ENCODE measurements at regions not wholly inside any gene's neighbourhood (a gene's known extent, or its start where the extent isn't known, plus 50 kb on each side); places are given as distances from the start of the nearest gene placed in this dataset.

GRCh38 chr18:24825397-24825796 lies 365.0 kb downstream of the HRH4 start:
- Histone ChIP-seq H3K4me2 (replicated peaks; ENCODE audit: extremely low read depth, low read length, poor library complexity, severe bottlenecking) (no peak overlapping the region), H3K9ac (ENCODE audit: insufficient read depth, low read length, poor library complexity, severe bottlenecking) (no peak overlapping the region), H3K27me3 (ENCODE audit: control insufficient read depth in 2 of 2, insufficient read depth in 2 of 2, low read length in 2 of 2) (peaks cover 0 to 2% of the 10 kb centered on the region in 2 donors), H4K20me1 (ENCODE audit: insufficient read depth, low read length) (no peaks in the 10 kb centered on the region), H3K27ac (ENCODE audit: low read depth in 1 of 2, low read length in 2 of 2) (no peak overlapping the region), H2AFZ (ENCODE audit: insufficient read depth, low read depth, low read length, poor library complexity, severe bottlenecking) (no peak overlapping the region), H3K36me3 (replicated peaks in 1 of 2; ENCODE audit: control insufficient read depth in 1 of 2, insufficient read depth in 2 of 2, low read length in 2 of 2) (no peaks in the 10 kb centered on the region), H3K79me2 (ENCODE audit: insufficient read depth, low read length) (no peaks in the 10 kb centered on the region), H3K4me1 (ENCODE audit: control insufficient read depth in 1 of 2, insufficient read depth in 2 of 2, low read length in 2 of 2) (no peaks in the 10 kb centered on the region), H3K9me3 (replicated peaks in 1 of 2; ENCODE audit: control insufficient read depth in 1 of 2, insufficient read depth in 1 of 2, low read length in 2 of 2) (no peaks in the 10 kb centered on the region), H3K4me3 (replicated peaks in 1 of 3; ENCODE audit: low read depth in 2 of 3, low read length in 3 of 3) (no peak overlapping the region)
- no peak overlapping the region for H3K27ac Mint-ChIP-seq
- intact Hi-C loops (cut with micrococcal nuclease) = no loop called here
- H3K36me3 Mint-ChIP-seq = no peaks in the 10 kb centered on the region
- no peak overlapping the region for H3K4me3 Mint-ChIP-seq
- H3K27me3 Mint-ChIP-seq (ENCODE audit: low read depth in 3 of 3) = peaks cover 2 to 4% (median 2%) of the 10 kb centered on the region in 3 donors
- no CpG with 5 or more reads among the region's 1 CpG for WGBS (ENCODE audit: insufficient coverage)
- TF ChIP-seq CTCF (IDR thresholded peaks at IDR 0.05) = no peak
- peaks cover 0 to 7% (median 1%) of the 10 kb centered on the region in 7 donors for H3K9me3 Mint-ChIP-seq
- DNase-seq = no peak
- H3K4me1 Mint-ChIP-seq = no peaks in the 10 kb centered on the region

GRCh38 chr18:24826605-24827004 lies 366.2 kb downstream of the HRH4 start:
- Histone ChIP-seq H3K27me3 (ENCODE audit: control insufficient read depth in 2 of 2, insufficient read depth in 2 of 2, low read length in 2 of 2) (peaks cover 0 to 2% of the 10 kb centered on the region in 2 donors), H3K9me3 (replicated peaks in 1 of 2; ENCODE audit: control insufficient read depth in 1 of 2, insufficient read depth in 1 of 2, low read length in 2 of 2) (no peaks in the 10 kb centered on the region), H3K36me3 (replicated peaks in 1 of 2; ENCODE audit: control insufficient read depth in 1 of 2, insufficient read depth in 2 of 2, low read length in 2 of 2) (no peaks in the 10 kb centered on the region), H3K79me2 (ENCODE audit: insufficient read depth, low read length) (no peaks in the 10 kb centered on the region), H3K4me1 (ENCODE audit: control insufficient read depth in 1 of 2, insufficient read depth in 2 of 2, low read length in 2 of 2) (no peaks in the 10 kb centered on the region), H3K4me3 (replicated peaks in 1 of 3; ENCODE audit: low read depth in 2 of 3, low read length in 3 of 3) (no peak overlapping the region), H3K27ac (ENCODE audit: low read depth in 1 of 2, low read length in 2 of 2) (no peak overlapping the region), H3K9ac (ENCODE audit: insufficient read depth, low read length, poor library complexity, severe bottlenecking) (no peak overlapping the region), H2AFZ (ENCODE audit: insufficient read depth, low read depth, low read length, poor library complexity, severe bottlenecking) (no peak overlapping the region), H4K20me1 (ENCODE audit: insufficient read depth, low read length) (no peaks in the 10 kb centered on the region), H3K4me2 (replicated peaks; ENCODE audit: extremely low read depth, low read length, poor library complexity, severe bottlenecking) (no peak overlapping the region)
- no peaks in the 10 kb centered on the region for H3K4me1 Mint-ChIP-seq
- H3K4me3 Mint-ChIP-seq = no peak overlapping the region
- WGBS (ENCODE audit: insufficient coverage) = 80% methylated on average over 1 of the region's 2 CpGs
- no peak for TF ChIP-seq CTCF (IDR thresholded peaks at IDR 0.05)
- no peak overlapping the region for H3K27ac Mint-ChIP-seq
- H3K9me3 Mint-ChIP-seq = peaks cover 0 to 7% (median 1%) of the 10 kb centered on the region in 7 donors
- DNase-seq = no peak
- H3K27me3 Mint-ChIP-seq (ENCODE audit: low read depth in 3 of 3) = peaks cover 6 to 9% (median 8%) of the 10 kb centered on the region in 3 donors
- intact Hi-C loops (cut with micrococcal nuclease) = no loop called here
- no peaks in the 10 kb centered on the region for H3K36me3 Mint-ChIP-seq

Measured in CD14-positive monocyte (primary cell).